Adrenal gland (tissue), 9 donors: ENCODE measurements at regions not wholly inside any gene's neighbourhood (a gene's known extent, or its start where the extent isn't known, plus 50 kb on each side); places are given as distances from the start of the nearest gene placed in this dataset.

Experiments
- DNase-seq, 7 donors: peaks; one replicate each; pipeline ENCODE4 v3.0.0-alpha.2; 2019 to 2020
- H3K27ac ChIP-seq, 5 donors: fragments of 200-600 bp; sonication (generic) in 4 of 5; 1 replicate in 3 of 5; 2 replicates in 2 of 5; pipeline versions ENCODE4 v1.5.1 to v1.8.0; 2016 to 2020; ENCODE audit warnings: mild to moderate bottlenecking in 1 of 5
- H3K27me3 ChIP-seq: fragments of 200-600 bp; 2 replicates; pipeline ENCODE4 v1.8.0; 2021
- H3K36me3 ChIP-seq, 2 donors: fragments of 200-600 bp; replicated peaks in 1 of 2; 1 replicate in 1 of 2; 2 replicates in 1 of 2; pipeline versions ENCODE4 v1.5.1 to v1.8.0; 2018 to 2022
- H3K4me1 ChIP-seq, 2 donors: fragments of 200-600 bp; replicated peaks in 1 of 2; 1 replicate in 1 of 2; 2 replicates in 1 of 2; pipeline versions ENCODE4 v1.5.1 to v1.8.0; 2018 to 2021
- H3K4me3 ChIP-seq, 4 donors: fragments of 200-600 bp; sonication (generic) in 3 of 4; one replicate each; pipeline ENCODE4 v1.5.1; 2016 to 2018
- H3K9me3 ChIP-seq, 3 donors: fragments of 200-600 bp; sonication (generic) in 1 of 3; replicated peaks in 1 of 3; 1 replicate in 2 of 3; 2 replicates in 1 of 3; pipeline versions ENCODE4 v1.5.1 to v1.8.0; 2016 to 2021
- POLR2A ChIP-seq, 2 donors: fragments of 450-650 bp; IDR thresholded peaks; one replicate each; pipeline ENCODE4 v1.6.1; 2017; ENCODE audit warnings: antibody characterized with exemption in 2 of 2, mild to moderate bottlenecking in 2 of 2, moderate library complexity in 1 of 2
- WGBS, 4 donors: extraction: QIAGEN DNeasy Blood & Tissue Kit in 2 of 4; methylation state at CpG; one replicate each; pipeline versions ENCODE4 v1.1.5 to v1.1.7; 2013 to 2017; 5-methylcytosine and 5-hydroxymethylcytosine counted together
- intact Hi-C, 2 donors: fragments of 100-400 bp; cut with DNase I; formaldehyde crosslinking; loops; one replicate each; pipeline versions ENCODE4 v1.14.1 to v1.15.0; 2022 to 2023
- TF ChIP-seq, protein P1 (sequence below), 6 experiments: fragments of 450-650 bp in 4 of 6; fragments of 200-600 bp in 2 of 6; sonication (generic) in 1 of 6; IDR thresholded peaks; 1 replicate in 5 of 6; 2 replicates in 1 of 6; pipeline versions ENCODE4 v1.5.1 to v1.8.0; 2016 to 2021; ENCODE audit warnings: antibody characterized with exemption in 6 of 6, mild to moderate bottlenecking in 2 of 6, moderate library complexity in 1 of 6
- donor health status: healthy with polysubstance abuse.
- donor health status: Bipolar disorder and iron deficiency.
- donor health status: DM: yes; HTN: yes; CAD: no.
- donor health status: DM: no; HTN: no; CAD: no.
- donor health status: DM: no; HTN: no; CAD: no.

DNA sequence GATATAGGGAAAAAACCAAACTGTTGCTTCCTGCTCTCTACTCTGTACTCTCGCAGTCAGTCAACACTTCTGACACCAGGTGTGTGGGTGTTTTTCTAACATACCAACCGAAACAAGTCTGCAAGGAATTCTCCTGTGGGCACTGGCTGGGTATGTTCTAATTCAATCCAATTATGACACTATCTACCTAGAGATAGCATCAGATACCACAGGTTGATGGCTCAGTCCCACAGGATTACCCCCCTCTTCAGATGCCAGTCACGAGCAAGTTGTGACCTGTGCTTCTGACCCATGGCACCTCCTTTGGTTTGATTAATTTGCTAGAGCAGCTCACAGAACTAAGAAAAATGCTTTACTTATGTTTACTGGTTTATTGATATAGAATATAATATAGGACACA lies 78.3 kb downstream of the DYRK2 start:
- Histone ChIP-seq H3K27me3 (no peaks in the 10 kb centered on the region), H3K4me3 (no peak overlapping the region), H3K36me3 (no peaks in the 10 kb centered on the region), H3K4me1 (peaks cover 0 to 10% of the 10 kb centered on the region in 2 donors), H3K9me3 (no peaks in the 10 kb centered on the region), H3K27ac (no peak overlapping the region)
- intact Hi-C loops = no loop called here
- WGBS, 4 donors = 80 to 94% (median 90%) methylated on average over 3 of the region's 3 CpGs
- DNase-seq = no peak
- TF ChIP-seq, protein P1, sequence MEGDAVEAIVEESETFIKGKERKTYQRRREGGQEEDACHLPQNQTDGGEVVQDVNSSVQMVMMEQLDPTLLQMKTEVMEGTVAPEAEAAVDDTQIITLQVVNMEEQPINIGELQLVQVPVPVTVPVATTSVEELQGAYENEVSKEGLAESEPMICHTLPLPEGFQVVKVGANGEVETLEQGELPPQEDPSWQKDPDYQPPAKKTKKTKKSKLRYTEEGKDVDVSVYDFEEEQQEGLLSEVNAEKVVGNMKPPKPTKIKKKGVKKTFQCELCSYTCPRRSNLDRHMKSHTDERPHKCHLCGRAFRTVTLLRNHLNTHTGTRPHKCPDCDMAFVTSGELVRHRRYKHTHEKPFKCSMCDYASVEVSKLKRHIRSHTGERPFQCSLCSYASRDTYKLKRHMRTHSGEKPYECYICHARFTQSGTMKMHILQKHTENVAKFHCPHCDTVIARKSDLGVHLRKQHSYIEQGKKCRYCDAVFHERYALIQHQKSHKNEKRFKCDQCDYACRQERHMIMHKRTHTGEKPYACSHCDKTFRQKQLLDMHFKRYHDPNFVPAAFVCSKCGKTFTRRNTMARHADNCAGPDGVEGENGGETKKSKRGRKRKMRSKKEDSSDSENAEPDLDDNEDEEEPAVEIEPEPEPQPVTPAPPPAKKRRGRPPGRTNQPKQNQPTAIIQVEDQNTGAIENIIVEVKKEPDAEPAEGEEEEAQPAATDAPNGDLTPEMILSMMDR (IDR thresholded peaks at IDR 0.05) = no peak
- TF ChIP-seq POLR2A (IDR thresholded peaks at IDR 0.05) = no peak

DNA sequence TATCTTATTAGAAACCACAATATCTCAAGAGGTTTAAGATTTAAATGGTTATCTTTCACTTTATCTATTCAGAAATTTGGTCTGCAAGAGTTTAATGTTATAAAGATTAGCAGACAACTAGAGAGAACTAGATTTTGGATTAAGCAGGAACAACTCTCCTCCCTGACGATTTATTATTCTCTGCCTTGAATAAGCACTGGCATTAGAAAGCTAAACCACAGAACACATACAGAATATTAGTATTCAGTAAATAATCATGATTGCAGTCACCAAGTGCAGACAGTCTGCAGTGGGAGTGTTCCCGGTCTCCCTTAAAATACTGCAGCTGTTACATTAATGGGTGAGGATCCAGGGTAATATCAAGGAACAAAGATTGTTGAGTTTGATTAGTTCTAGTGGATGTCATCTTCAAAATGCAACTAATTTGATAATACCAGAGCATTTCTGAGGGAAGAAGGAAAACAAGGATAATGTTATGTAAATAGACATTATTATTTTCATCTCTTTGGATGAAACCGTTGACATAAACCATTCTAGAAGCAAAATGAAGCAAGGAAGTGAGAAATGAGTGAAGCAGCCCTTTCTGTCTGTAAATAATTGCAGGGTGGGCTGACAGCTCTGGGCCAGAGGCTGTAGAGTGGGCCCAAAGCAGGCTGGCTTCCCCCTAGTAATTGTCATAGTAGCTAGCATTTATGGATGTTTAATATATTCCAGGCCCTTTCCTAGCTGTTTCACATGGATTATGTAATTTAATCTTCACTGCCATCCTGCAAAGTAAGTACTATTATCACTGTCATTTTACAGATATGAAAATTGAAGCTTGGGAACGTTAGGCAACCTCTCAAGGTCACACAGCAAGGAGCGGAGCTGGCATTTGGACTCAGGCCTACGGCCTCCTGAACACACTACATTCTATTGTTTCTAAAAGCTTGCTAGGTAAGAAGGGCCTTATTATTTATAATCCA lies 79.4 kb downstream of the DYRK2 start:
- no peaks in the 10 kb centered on the region for H3K9me3 ChIP-seq
- no peaks in the 10 kb centered on the region for H3K36me3 ChIP-seq
- no peak for TF ChIP-seq POLR2A (IDR thresholded peaks at IDR 0.05)
- TF ChIP-seq, protein P1 (IDR thresholded peaks at IDR 0.05) = no peak
- no peaks in the 10 kb centered on the region for H3K27me3 ChIP-seq
- WGBS, 4 donors = 49 to 63% (median 58%) methylated on average over 6 of the region's 6 CpGs
- no peak overlapping the region for H3K27ac ChIP-seq
- H3K4me3 ChIP-seq = no peak overlapping the region
- intact Hi-C loops = no loop called here
- peak; percentile 31 to 81 (median 67) for DNase-seq
- peaks cover 0 to 10% of the 10 kb centered on the region in 2 donors for H3K4me1 ChIP-seq

DNA sequence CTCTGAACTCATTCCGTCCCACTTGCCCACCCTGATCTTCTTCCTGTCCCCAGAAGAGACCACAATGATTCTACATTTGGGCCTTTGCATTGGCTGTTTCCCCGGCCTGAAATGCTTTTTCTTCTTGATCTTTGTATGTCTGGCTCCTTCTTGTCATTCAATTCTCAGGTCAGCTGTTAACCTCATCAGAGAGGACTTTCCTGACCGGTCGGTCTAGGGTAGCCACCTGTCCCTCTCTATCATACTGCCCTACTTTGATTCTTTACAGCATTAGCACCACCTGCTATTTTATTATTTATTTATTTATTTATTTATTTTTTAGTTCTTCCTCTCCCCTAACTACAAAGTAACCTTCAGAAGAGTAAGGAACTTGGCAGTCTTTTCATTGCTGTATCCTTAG lies 84.3 kb downstream of the DYRK2 start:
- Histone ChIP-seq H3K27me3 (no peaks in the 10 kb centered on the region), H3K27ac (no peak overlapping the region), H3K9me3 (no peaks in the 10 kb centered on the region), H3K4me3 (no peak overlapping the region), H3K36me3 (no peaks in the 10 kb centered on the region), H3K4me1 (peaks cover 0 to 8% of the 10 kb centered on the region in 2 donors)
- intact Hi-C loops = no loop called here
- no peak for DNase-seq
- TF ChIP-seq, protein P1 (IDR thresholded peaks at IDR 0.05) = no peak
- no peak for TF ChIP-seq POLR2A (IDR thresholded peaks at IDR 0.05)
- WGBS, 4 donors = 88 to 99% (median 96%) methylated on average over 4 of the region's 4 CpGs

DNA sequence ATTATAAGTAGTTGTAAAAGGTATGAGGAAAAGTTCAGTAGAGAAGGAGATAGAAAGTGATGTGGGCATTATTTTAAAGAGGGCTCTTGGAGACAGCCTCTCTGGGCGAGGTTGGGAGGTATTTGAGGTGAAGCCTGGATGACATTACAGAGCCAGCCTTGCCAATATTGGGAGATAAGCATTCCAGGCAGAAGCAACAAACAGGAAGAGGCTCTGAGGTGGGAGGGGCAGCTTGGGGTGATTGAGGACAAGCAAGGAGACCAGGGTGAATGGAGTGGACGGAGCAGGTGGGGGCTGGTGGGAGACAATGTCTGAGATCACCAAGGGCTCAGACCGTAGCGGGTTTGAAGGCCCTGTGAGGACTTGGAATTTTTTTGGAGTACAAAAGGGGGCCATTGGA lies 87.3 kb downstream of the DYRK2 start:
- H3K27ac ChIP-seq = no peak overlapping the region
- H3K36me3 ChIP-seq = no peaks in the 10 kb centered on the region
- intact Hi-C loops = no loop called here
- TF ChIP-seq, protein P1 (IDR thresholded peaks at IDR 0.05) = no peak
- no peak for TF ChIP-seq POLR2A (IDR thresholded peaks at IDR 0.05)
- no peaks in the 10 kb centered on the region for H3K4me1 ChIP-seq
- H3K9me3 ChIP-seq = no peaks in the 10 kb centered on the region
- H3K4me3 ChIP-seq = no peak overlapping the region
- no peaks in the 10 kb centered on the region for H3K27me3 ChIP-seq
- WGBS, 4 donors = 69 to 82% (median 73%) methylated on average over 4 of the region's 4 CpGs
- DNase-seq = no peak
